ENCODE measurements at regions not wholly inside any gene's neighbourhood (a gene's known extent, or its start where the extent isn't known, plus 50 kb on each side); places are given as distances from the start of the nearest gene placed in this dataset.
"Not testable (repeated sequence)": the region's sequence is repeated elsewhere in the genome, so short reads cannot be mapped to it uniquely, and the experiment has no call there.

- no peak overlapping the region for H3K4me3 ChIP-seq (ENCODE audit: low read depth, low read length)
- DNase-seq (ENCODE audit: low read depth) = no peak
- TF ChIP-seq CTCF (conservative IDR thresholded peaks at IDR 0.05; ENCODE audit: low read depth, low read length) = no peak
Measured at GRCh38 chr13:31591642-31592233, 147.6 kb upstream of the RXFP2 start.

- TF ChIP-seq CTCF (conservative IDR thresholded peaks at IDR 0.05; ENCODE audit: low read depth, low read length) = no peak
- no peak overlapping the region for H3K4me3 ChIP-seq (ENCODE audit: low read depth, low read length)
Measured at GRCh38 chr13:31594056-31594455, 145.3 kb upstream of the RXFP2 start.

GRCh38 chr13:31595563-31595962 lies 143.8 kb upstream of the RXFP2 start:
- no peak for DNase-seq (ENCODE audit: low read depth)
- TF ChIP-seq CTCF (conservative IDR thresholded peaks at IDR 0.05; ENCODE audit: low read depth, low read length) = no peak
- no peak overlapping the region for H3K4me3 ChIP-seq (ENCODE audit: low read depth, low read length)

More at GRCh38 chr13:31594056-31594455, 145.3 kb upstream of the RXFP2 start:
- no peak for DNase-seq (ENCODE audit: low read depth)

- no peak for DNase-seq (ENCODE audit: low read depth)
- no peak for TF ChIP-seq CTCF (conservative IDR thresholded peaks at IDR 0.05; ENCODE audit: low read depth, low read length)
- H3K4me3 ChIP-seq (ENCODE audit: low read depth, low read length) = no peak overlapping the region
Measured at GRCh38 chr13:31598990-31599389, 140.3 kb upstream of the RXFP2 start.

- DNase-seq (ENCODE audit: low read depth) = no peak
- TF ChIP-seq CTCF (conservative IDR thresholded peaks at IDR 0.05; ENCODE audit: low read depth, low read length) = no peak
- no peak overlapping the region for H3K4me3 ChIP-seq (ENCODE audit: low read depth, low read length)
Measured at GRCh38 chr13:31605076-31605860, 134.1 kb upstream of the RXFP2 start.

GRCh38 chr13:31607531-31607930 lies 131.8 kb upstream of the RXFP2 start:
- H3K4me3 ChIP-seq (ENCODE audit: low read depth, low read length); DNase-seq (ENCODE audit: low read depth): not testable (repeated sequence)

- H3K4me3 ChIP-seq (ENCODE audit: low read depth, low read length); DNase-seq (ENCODE audit: low read depth): not testable (repeated sequence)
Measured at GRCh38 chr13:31608780-31609179, 130.5 kb upstream of the RXFP2 start.

Data from epithelial cell of proximal tubule (primary cell).